IPS-18c (cell line): ENCODE measurements at regions not wholly inside any gene's neighbourhood (a gene's known extent, or its start where the extent isn't known, plus 50 kb on each side); places are given as distances from the start of the nearest gene placed in this dataset.

ENCODE experiments used
- H3K4me3 ChIP-seq: 2 replicates; pipeline ENCODE4 v1.7.0; 2013; ENCODE audit warnings: low read depth, mild to moderate bottlenecking, low read length, moderate library complexity; ENCODE audit not compliant: insufficient read depth
- H3K9me3 ChIP-seq: one replicate; pipeline ENCODE4 v1.6.1; 2013; ENCODE audit warnings: mild to moderate bottlenecking, low read length, moderate library complexity; ENCODE audit not compliant: control insufficient read depth, insufficient read depth

DNA sequence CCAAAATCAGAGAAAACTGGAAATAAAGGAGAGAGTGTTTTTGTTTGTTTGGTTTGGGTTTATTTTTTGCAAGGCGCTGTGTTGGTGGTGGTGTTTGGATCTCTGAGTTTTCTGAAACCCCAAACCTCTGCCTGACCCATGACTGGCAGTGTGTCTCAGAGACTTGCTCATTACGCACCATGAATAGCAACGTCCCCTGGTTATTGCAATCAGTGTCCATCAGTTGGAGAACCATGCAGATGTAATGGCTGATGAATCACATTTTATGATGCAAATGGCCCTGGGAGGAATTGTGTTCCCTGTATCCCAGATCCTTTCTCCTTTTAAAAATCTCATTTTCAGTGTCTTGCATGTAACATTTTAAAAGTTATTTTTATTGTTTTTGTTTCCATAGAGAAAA, 362.8 kb downstream of the PMP22 start:
- Histone ChIP-seq H3K4me3 (no peak overlapping the region), H3K9me3 (no peaks in the 10 kb centered on the region)

- no peak overlapping the region for H3K4me3 ChIP-seq
- no peaks in the 10 kb centered on the region for H3K9me3 ChIP-seq
Observed at GRCh38 chr17:14901376-14901775, 363.8 kb downstream of the PMP22 start.

- Histone ChIP-seq H3K9me3 (peaks cover 6% of the 10 kb centered on the region), H3K4me3 (no peak overlapping the region)
Observed at GRCh38 chr17:14886200-14886739, 378.9 kb downstream of the PMP22 start.

GRCh38 chr17:14882131-14882530, 383.0 kb downstream of the PMP22 start:
- H3K4me3 ChIP-seq: no peak overlapping the region

DNA sequence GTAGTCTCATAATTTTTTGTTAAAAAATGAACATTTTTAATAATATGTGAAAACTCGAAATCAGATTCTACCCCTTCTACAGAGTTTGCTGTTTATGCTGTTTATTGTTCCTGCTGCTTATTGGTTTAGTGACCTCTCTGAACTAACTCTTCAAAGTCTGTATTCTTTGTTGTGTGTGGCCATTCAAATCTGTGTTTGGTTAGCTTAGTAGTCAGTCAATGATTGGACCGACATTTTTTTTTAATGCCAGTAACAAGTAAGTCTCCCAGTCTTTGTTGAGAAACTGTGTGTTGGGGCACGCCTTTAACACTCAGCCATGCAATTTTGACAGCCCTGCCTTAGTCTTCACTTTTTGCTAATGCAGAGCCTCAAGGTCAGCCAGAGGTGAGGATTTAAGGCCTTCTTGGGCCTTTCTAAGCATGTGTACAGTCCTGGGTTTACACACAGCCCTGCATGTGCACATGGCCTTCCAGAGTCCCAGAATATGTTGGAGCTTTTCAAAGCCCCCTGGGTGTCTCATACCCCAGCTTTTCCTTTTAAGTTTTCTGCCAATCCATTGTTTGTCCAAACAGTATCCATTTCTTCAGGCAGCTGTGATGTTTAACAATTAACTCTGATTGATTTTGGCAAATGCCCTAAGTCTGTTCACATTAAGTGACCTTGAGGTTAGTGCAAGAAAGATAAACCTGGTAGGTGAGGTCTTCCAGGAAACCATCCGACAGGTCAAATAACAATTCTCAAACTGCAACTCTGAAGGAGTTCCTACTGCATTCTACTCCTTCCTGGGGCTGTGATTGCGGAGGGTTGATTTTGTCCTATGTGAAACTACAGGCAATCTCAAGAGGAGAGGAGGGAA, 389.3 kb downstream of the PMP22 start:
- H3K9me3 ChIP-seq: no peaks in the 10 kb centered on the region
- H3K4me3 ChIP-seq: no peak overlapping the region

More at GRCh38 chr17:14882131-14882530, 383.0 kb downstream of the PMP22 start:
- peaks cover 4% of the 10 kb centered on the region for H3K9me3 ChIP-seq

- H3K9me3 ChIP-seq: no peaks in the 10 kb centered on the region
- no peak overlapping the region for H3K4me3 ChIP-seq
Observed at GRCh38 chr17:14873996-14874395, 391.1 kb downstream of the PMP22 start.

DNA sequence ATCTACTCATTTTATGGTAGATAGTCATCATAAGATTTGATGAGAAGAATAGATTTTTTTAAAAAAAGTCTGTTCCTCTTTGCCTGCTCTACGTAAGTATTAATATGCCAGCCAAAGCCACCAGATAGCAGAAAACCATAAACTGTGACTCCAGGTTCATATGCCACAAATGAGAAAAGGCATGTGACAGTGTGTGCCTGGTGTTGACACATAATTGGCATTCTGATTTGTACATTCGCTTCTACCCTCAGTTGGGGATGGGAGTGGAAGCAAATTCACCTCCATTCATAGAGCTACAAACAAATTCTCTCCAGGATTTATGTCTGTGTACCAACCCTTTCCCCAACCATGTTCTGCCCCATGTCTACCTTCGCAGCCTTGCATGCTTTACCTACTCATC, 391.6 kb downstream of the PMP22 start:
- H3K9me3 ChIP-seq: no peaks in the 10 kb centered on the region

DNA sequence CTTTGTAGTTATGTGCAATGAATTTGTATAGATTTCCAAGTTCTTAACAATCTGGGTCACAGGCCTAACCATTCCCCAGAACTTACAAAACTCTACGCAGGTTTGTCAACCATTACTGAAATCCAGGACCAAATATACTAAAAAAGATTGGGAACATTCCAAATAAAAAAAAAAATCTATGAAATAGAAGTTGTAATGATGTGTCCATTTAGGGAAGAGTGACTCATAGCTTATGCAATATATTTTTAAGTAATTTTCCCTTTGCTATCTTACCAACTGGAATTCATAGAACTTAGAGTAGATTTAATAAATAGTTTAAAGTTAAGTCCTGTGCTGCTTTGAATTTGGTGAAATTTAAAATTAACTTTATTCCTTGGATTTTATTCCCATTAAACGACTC, 393.2 kb downstream of the PMP22 start:
- no peak overlapping the region for H3K4me3 ChIP-seq
- H3K9me3 ChIP-seq: no peaks in the 10 kb centered on the region

More for the DNA sequence above, 391.6 kb downstream of the PMP22 start:
- H3K4me3 ChIP-seq: no peak overlapping the region

GRCh38 chr17:14866266-14866665, 398.9 kb downstream of the PMP22 start:
- Histone ChIP-seq H3K4me3 (no peak overlapping the region), H3K9me3 (no peaks in the 10 kb centered on the region)

DNA sequence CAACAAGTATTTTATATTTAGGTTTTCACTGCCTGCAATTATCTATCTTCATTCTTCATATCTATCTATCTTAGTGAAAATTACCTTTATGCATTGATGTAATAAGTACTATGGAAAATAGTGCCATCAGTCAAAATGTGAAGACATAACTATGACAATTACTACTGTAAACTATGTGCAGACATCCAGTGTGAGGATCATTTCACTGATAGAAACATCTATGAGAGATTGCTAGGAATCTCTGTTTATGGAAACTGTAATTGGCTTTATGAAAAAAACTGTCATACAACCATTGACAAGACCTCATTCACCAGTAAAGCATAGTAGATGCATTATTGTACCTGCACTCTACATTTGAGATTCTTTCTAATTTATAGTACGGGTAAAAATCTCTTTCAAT, 401.0 kb downstream of the PMP22 start:
- Histone ChIP-seq H3K9me3 (peaks cover 2% of the 10 kb centered on the region), H3K4me3 (no peak overlapping the region)

GRCh38 chr17:14859542-14859941, 405.6 kb downstream of the PMP22 start:
- Histone ChIP-seq H3K4me3 (no peak overlapping the region), H3K9me3 (peaks cover 2% of the 10 kb centered on the region)

- peaks cover 2% of the 10 kb centered on the region for H3K9me3 ChIP-seq
- H3K4me3 ChIP-seq: no peak overlapping the region
Observed at GRCh38 chr17:14856176-14856575, 408.9 kb downstream of the PMP22 start.

DNA sequence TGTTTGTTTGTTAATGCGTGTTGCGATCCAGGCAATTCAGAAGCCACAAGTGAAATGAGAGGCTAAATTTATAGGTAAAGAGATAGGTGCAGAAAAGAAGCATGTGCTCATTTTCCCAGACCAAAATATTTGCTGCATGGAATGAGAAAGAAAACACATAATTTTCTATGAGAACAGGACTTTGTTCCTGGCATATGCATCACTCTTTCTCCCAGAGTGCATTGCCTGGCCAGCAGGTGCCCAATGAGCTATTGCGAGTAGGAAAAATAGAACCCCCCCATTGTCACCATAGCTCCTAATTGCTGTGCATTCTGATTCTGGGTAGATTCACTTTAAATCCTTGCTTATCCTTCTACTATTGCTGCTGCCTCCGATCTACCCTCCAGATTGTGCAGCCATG, 410.4 kb downstream of the PMP22 start:
- H3K4me3 ChIP-seq: no peak overlapping the region

DNA sequence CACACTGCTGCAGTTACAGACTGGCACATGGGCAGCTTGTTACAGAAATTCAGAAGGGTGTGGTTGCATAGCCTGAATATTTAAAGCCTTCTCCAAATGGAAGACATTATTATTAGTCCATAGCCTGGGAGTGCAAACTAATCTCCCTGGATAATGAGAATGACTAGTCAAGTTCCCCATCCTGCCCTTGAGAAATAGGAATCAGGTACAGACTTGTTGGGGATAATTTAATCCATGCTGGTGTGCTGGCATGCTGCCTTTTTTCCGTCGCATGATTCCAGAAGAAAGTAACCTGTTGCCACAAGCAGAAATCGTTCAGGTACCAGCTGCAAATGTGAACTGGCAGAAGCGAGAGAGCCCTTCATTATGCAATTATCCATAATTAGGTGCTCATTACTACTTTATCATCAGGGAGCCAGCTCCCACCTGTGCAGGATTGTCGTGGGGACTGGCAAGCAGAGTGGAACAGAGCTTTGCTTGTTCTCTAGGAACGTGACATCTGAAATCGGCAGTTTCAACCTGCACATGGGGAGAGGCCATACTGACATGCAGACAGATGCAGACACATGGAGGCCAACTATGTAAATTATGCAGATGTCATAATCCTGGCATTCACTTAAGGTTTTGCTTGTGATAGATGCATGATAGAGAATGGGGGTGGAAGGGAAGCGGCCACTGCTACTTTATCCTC, 419.4 kb downstream of the PMP22 start:
- Histone ChIP-seq H3K4me3 (no peak overlapping the region), H3K9me3 (no peaks in the 10 kb centered on the region)

More for the DNA sequence above, 410.4 kb downstream of the PMP22 start:
- no peaks in the 10 kb centered on the region for H3K9me3 ChIP-seq

- Histone ChIP-seq H3K4me3 (no peak overlapping the region), H3K9me3 (no peaks in the 10 kb centered on the region)
Observed at GRCh38 chr17:14843086-14843795, 421.9 kb downstream of the PMP22 start.

GRCh38 chr17:14840616-14841231, 424.4 kb downstream of the PMP22 start:
- Histone ChIP-seq H3K9me3 (no peaks in the 10 kb centered on the region), H3K4me3 (no peak overlapping the region)

GRCh38 chr17:14838567-14838966, 426.6 kb downstream of the PMP22 start:
- Histone ChIP-seq H3K9me3 (no peaks in the 10 kb centered on the region), H3K4me3 (no peak overlapping the region)
